CD4-positive, CD25-positive, alpha-beta regulatory T cell (primary cell): ENCODE measurements at regions not wholly inside any gene's neighbourhood (a gene's known extent, or its start where the extent isn't known, plus 50 kb on each side); places are given as distances from the start of the nearest gene placed in this dataset.

Experiments used
- ATAC-seq, 2 donors: fragments of 150-1000 bp; cut with Tn5 transposase; one replicate each; pipeline ENCODE4 v1.10.0; 2021; ENCODE audit warnings: low read depth in 2 of 2, moderate number of reproducible peaks in 2 of 2, moderate library complexity in 1 of 2
- DNase-seq, 3 donors: peaks; one replicate each; pipeline versions ENCODE4 v3.0.0 to v3.0.0-alpha.2; 2012 to 2022; ENCODE audit warnings: mixed read lengths in 1 of 3
- H3K27ac ChIP-seq: one replicate; pipeline ENCODE4 v1.7.0; 2013; ENCODE audit warnings: mild to moderate bottlenecking, low read length; ENCODE audit not compliant: insufficient read depth, poor library complexity, severe bottlenecking
- H3K27me3 ChIP-seq: one replicate; pipeline ENCODE4 v1.7.0; 2013; ENCODE audit warnings: low read length; ENCODE audit not compliant: control insufficient read depth, insufficient read depth
- H3K36me3 ChIP-seq: one replicate; pipeline ENCODE4 v1.7.0; 2013; ENCODE audit warnings: mild to moderate bottlenecking, low read length, moderate library complexity; ENCODE audit not compliant: control insufficient read depth, insufficient read depth
- H3K4me1 ChIP-seq: 2 replicates; pipeline ENCODE4 v1.7.0; 2013; ENCODE audit warnings: mild to moderate bottlenecking, low read length; ENCODE audit not compliant: insufficient read depth, control insufficient read depth, poor library complexity, severe bottlenecking
- H3K4me3 ChIP-seq: one replicate; pipeline ENCODE4 v1.7.0; 2013; ENCODE audit warnings: low read depth, mild to moderate bottlenecking, low read length, moderate library complexity
- H3K9me3 ChIP-seq, 2 experiments: 1 replicate in 1 of 2; 2 replicates in 1 of 2; pipeline ENCODE4 v1.7.0; 2013; ENCODE audit warnings: low read length in 2 of 2, mild to moderate bottlenecking in 1 of 2, moderate library complexity in 1 of 2; ENCODE audit not compliant: control insufficient read depth in 2 of 2
- H3K27ac Mint-ChIP-seq, 3 donors: one replicate each; pipeline ENCODE4 v1.8.0; 2020 to 2022; ENCODE audit warnings: mild to moderate bottlenecking in 3 of 3, mixed read lengths in 3 of 3, moderate library complexity in 2 of 3
- H3K27me3 Mint-ChIP-seq: one replicate; pipeline ENCODE4 v1.8.0; 2022; ENCODE audit warnings: mild to moderate bottlenecking, mixed read lengths
- H3K36me3 Mint-ChIP-seq: one replicate; pipeline ENCODE4 v1.8.0; 2020; ENCODE audit warnings: mixed read lengths
- H3K4me1 Mint-ChIP-seq, 4 donors: one replicate each; pipeline ENCODE4 v1.8.0; 2020 to 2022; ENCODE audit warnings: mixed read lengths in 4 of 4, mild to moderate bottlenecking in 1 of 4
- H3K4me3 Mint-ChIP-seq, 4 donors: one replicate each; pipeline ENCODE4 v1.8.0; 2020 to 2022; ENCODE audit warnings: mild to moderate bottlenecking in 4 of 4, mixed read lengths in 4 of 4, moderate library complexity in 3 of 4
- H3K9me3 Mint-ChIP-seq, 7 donors: one replicate each; pipeline ENCODE4 v1.8.0; 2020 to 2022; ENCODE audit warnings: mixed read lengths in 7 of 7, mild to moderate bottlenecking in 3 of 7, moderate library complexity in 2 of 7

- no peak overlapping the region for H3K4me3 ChIP-seq
- no peak for DNase-seq
- Mint-ChIP-seq H3K4me3 (no peak overlapping the region), H3K9me3 (peaks cover 0 to 2% (median under 1%) of the 10 kb centered on the region in 7 donors), H3K27me3 (peaks cover 19% of the 10 kb centered on the region), H3K27ac (no peak overlapping the region), H3K36me3 (peaks cover 3% of the 10 kb centered on the region), H3K4me1 (no peaks in the 10 kb centered on the region)
- H3K4me1 ChIP-seq: no peaks in the 10 kb centered on the region
- no peak for ATAC-seq
- H3K27me3 ChIP-seq: no peaks in the 10 kb centered on the region
- H3K27ac ChIP-seq: no peak overlapping the region
- no peaks in the 10 kb centered on the region for H3K36me3 ChIP-seq
- H3K9me3 ChIP-seq: no peaks in the 10 kb centered on the region
Measured at GRCh38 chr20:48150568-48150967, 365.3 kb upstream of the SULF2 start.

- H3K36me3 ChIP-seq: no peaks in the 10 kb centered on the region
- no peaks in the 10 kb centered on the region for H3K4me1 ChIP-seq
- Mint-ChIP-seq H3K9me3 (peaks cover 0 to 2% (median 0%) of the 10 kb centered on the region in 7 donors), H3K27me3 (peaks cover 19% of the 10 kb centered on the region), H3K4me1 (no peaks in the 10 kb centered on the region), H3K36me3 (peaks cover 3% of the 10 kb centered on the region), H3K4me3 (no peak overlapping the region), H3K27ac (no peak overlapping the region)
- no peak for DNase-seq
- ATAC-seq: no peak
- no peaks in the 10 kb centered on the region for H3K9me3 ChIP-seq
- no peak overlapping the region for H3K27ac ChIP-seq
- H3K4me3 ChIP-seq: no peak overlapping the region
- no peaks in the 10 kb centered on the region for H3K27me3 ChIP-seq
Measured at GRCh38 chr20:48149902-48150301, 364.6 kb upstream of the SULF2 start.

GRCh38 chr20:48148916-48149672, 363.8 kb upstream of the SULF2 start:
- Histone ChIP-seq H3K27me3 (no peaks in the 10 kb centered on the region), H3K4me1 (no peaks in the 10 kb centered on the region), H3K4me3 (no peak overlapping the region), H3K27ac (no peak overlapping the region), H3K36me3 (no peaks in the 10 kb centered on the region), H3K9me3 (no peaks in the 10 kb centered on the region)
- no peak for ATAC-seq
- Mint-ChIP-seq H3K27ac (no peak overlapping the region), H3K4me3 (no peak overlapping the region), H3K36me3 (no peaks in the 10 kb centered on the region), H3K27me3 (peaks cover 15% of the 10 kb centered on the region), H3K4me1 (no peaks in the 10 kb centered on the region), H3K9me3 (no peaks in the 10 kb centered on the region)
- DNase-seq: no peak

- H3K27me3 ChIP-seq: no peaks in the 10 kb centered on the region
- peaks cover 10% of the 10 kb centered on the region for H3K27me3 Mint-ChIP-seq
- no peak for ATAC-seq
Measured at GRCh38 chr20:48148020-48148419, 362.7 kb upstream of the SULF2 start.

GRCh38 chr20:48147311-48147710, 362.0 kb upstream of the SULF2 start:
- no peak for DNase-seq
- Histone ChIP-seq H3K4me3 (no peak overlapping the region), H3K27ac (no peak overlapping the region), H3K4me1 (no peaks in the 10 kb centered on the region), H3K27me3 (peaks cover 2% of the 10 kb centered on the region), H3K9me3 (no peaks in the 10 kb centered on the region), H3K36me3 (no peaks in the 10 kb centered on the region)
- no peak overlapping the region for H3K4me3 Mint-ChIP-seq
- H3K36me3 Mint-ChIP-seq: no peaks in the 10 kb centered on the region
- no peak for ATAC-seq
- no peaks in the 10 kb centered on the region for H3K9me3 Mint-ChIP-seq
- H3K27ac Mint-ChIP-seq: no peak overlapping the region
- no peaks in the 10 kb centered on the region for H3K4me1 Mint-ChIP-seq
- H3K27me3 Mint-ChIP-seq: peaks cover 10% of the 10 kb centered on the region

More at GRCh38 chr20:48148020-48148419, 362.7 kb upstream of the SULF2 start:
- H3K4me1 ChIP-seq: no peaks in the 10 kb centered on the region
- H3K4me3 ChIP-seq: no peak overlapping the region
- DNase-seq: no peak
- Mint-ChIP-seq H3K4me3 (no peak overlapping the region), H3K36me3 (no peaks in the 10 kb centered on the region), H3K4me1 (no peaks in the 10 kb centered on the region), H3K9me3 (no peaks in the 10 kb centered on the region), H3K27ac (no peak overlapping the region)
- no peaks in the 10 kb centered on the region for H3K9me3 ChIP-seq
- H3K36me3 ChIP-seq: no peaks in the 10 kb centered on the region
- no peak overlapping the region for H3K27ac ChIP-seq

- no peak overlapping the region for H3K4me3 Mint-ChIP-seq
- no peak for DNase-seq
- no peak overlapping the region for H3K4me3 ChIP-seq
- H3K27ac ChIP-seq: no peak overlapping the region
- no peaks in the 10 kb centered on the region for H3K4me1 ChIP-seq
- no peaks in the 10 kb centered on the region for H3K36me3 ChIP-seq
- ATAC-seq: no peak
- peaks cover 10% of the 10 kb centered on the region for H3K27me3 Mint-ChIP-seq
- no peaks in the 10 kb centered on the region for H3K9me3 Mint-ChIP-seq
- H3K36me3 Mint-ChIP-seq: no peaks in the 10 kb centered on the region
- no peaks in the 10 kb centered on the region for H3K4me1 Mint-ChIP-seq
- H3K27me3 ChIP-seq: peaks cover 2% of the 10 kb centered on the region
- H3K27ac Mint-ChIP-seq: no peak overlapping the region
- H3K9me3 ChIP-seq: no peaks in the 10 kb centered on the region
Measured at GRCh38 chr20:48146877-48147276, 361.6 kb upstream of the SULF2 start.

GRCh38 chr20:48146308-48146707, 361.0 kb upstream of the SULF2 start:
- Mint-ChIP-seq H3K36me3 (no peaks in the 10 kb centered on the region), H3K27me3 (peaks cover 10% of the 10 kb centered on the region)

GRCh38 chr20:48143435-48144081, 358.3 kb upstream of the SULF2 start:
- H3K36me3 Mint-ChIP-seq: no peaks in the 10 kb centered on the region
- ATAC-seq: no peak
- H3K27ac Mint-ChIP-seq: no peak overlapping the region

More at GRCh38 chr20:48146308-48146707, 361.0 kb upstream of the SULF2 start:
- no peak overlapping the region for H3K4me3 ChIP-seq
- no peaks in the 10 kb centered on the region for H3K36me3 ChIP-seq
- no peaks in the 10 kb centered on the region for H3K4me1 Mint-ChIP-seq
- no peaks in the 10 kb centered on the region for H3K9me3 ChIP-seq
- H3K4me3 Mint-ChIP-seq: no peak overlapping the region
- H3K9me3 Mint-ChIP-seq: peaks cover 0 to 4% (median 0%) of the 10 kb centered on the region in 7 donors
- peaks cover 2% of the 10 kb centered on the region for H3K27me3 ChIP-seq
- no peak overlapping the region for H3K27ac ChIP-seq
- DNase-seq (no peak), ATAC-seq (no peak)
- H3K27ac Mint-ChIP-seq: peak overlapping the region in 1 of 3 donors; percentile 53
- H3K4me1 ChIP-seq: no peaks in the 10 kb centered on the region

More at GRCh38 chr20:48143435-48144081, 358.3 kb upstream of the SULF2 start:
- peaks cover 0 to 4% (median 0%) of the 10 kb centered on the region in 7 donors for H3K9me3 Mint-ChIP-seq
- H3K4me1 Mint-ChIP-seq: no peaks in the 10 kb centered on the region
- no peak overlapping the region for H3K4me3 ChIP-seq
- no peak overlapping the region for H3K27ac ChIP-seq
- H3K4me1 ChIP-seq: no peaks in the 10 kb centered on the region
- peaks cover 10% of the 10 kb centered on the region for H3K27me3 Mint-ChIP-seq
- DNase-seq: no peak
- no peak overlapping the region for H3K4me3 Mint-ChIP-seq
- no peaks in the 10 kb centered on the region for H3K9me3 ChIP-seq
- no peaks in the 10 kb centered on the region for H3K36me3 ChIP-seq
- peaks cover 4% of the 10 kb centered on the region for H3K27me3 ChIP-seq
